ENCODE measurements at regions not wholly inside any gene's neighbourhood (a gene's known extent, or its start where the extent isn't known, plus 50 kb on each side); places are given as distances from the start of the nearest gene placed in this dataset.

DNA sequence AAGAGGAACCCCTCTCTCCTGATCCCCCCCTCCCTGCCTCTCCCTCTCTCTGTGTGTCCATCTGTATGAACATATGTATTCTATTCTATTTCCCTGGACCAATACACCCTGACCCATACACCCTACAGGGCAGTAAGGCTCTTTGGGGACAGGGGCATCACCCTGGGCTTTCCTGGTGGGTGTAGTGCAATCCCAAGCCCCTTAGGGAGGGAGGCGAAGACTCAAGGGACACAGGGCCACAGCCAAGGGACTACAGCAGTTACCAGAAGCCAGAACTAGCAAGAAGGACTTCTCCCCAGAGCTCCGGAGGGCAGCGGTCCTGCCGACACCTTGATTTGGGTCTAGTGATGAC lies 214.2 kb upstream of the RAB6C start:
- TF ChIP-seq, protein P1, sequence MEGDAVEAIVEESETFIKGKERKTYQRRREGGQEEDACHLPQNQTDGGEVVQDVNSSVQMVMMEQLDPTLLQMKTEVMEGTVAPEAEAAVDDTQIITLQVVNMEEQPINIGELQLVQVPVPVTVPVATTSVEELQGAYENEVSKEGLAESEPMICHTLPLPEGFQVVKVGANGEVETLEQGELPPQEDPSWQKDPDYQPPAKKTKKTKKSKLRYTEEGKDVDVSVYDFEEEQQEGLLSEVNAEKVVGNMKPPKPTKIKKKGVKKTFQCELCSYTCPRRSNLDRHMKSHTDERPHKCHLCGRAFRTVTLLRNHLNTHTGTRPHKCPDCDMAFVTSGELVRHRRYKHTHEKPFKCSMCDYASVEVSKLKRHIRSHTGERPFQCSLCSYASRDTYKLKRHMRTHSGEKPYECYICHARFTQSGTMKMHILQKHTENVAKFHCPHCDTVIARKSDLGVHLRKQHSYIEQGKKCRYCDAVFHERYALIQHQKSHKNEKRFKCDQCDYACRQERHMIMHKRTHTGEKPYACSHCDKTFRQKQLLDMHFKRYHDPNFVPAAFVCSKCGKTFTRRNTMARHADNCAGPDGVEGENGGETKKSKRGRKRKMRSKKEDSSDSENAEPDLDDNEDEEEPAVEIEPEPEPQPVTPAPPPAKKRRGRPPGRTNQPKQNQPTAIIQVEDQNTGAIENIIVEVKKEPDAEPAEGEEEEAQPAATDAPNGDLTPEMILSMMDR (IDR thresholded peaks at IDR 0.05; ENCODE audit: poor library complexity, severe bottlenecking), result no peak
- Histone ChIP-seq H3K9me3 (ENCODE audit: severe bottlenecking) (no peaks in the 10 kb centered on the region), H3K36me3 (ENCODE audit: low read depth) (no peaks in the 10 kb centered on the region), H3K27me3 (ENCODE audit: insufficient read depth, poor library complexity, severe bottlenecking) (no peaks in the 10 kb centered on the region), H3K4me3 (ENCODE audit: severe bottlenecking) (no peak overlapping the region), H3K27ac (ENCODE audit: poor library complexity, severe bottlenecking) (no peak overlapping the region), H3K4me1 (ENCODE audit: insufficient read depth, poor library complexity, severe bottlenecking) (no peaks in the 10 kb centered on the region)
- DNase-seq (ENCODE audit: low spot score), result no peak
- ATAC-seq (ENCODE audit: low read depth), result no peak

DNA sequence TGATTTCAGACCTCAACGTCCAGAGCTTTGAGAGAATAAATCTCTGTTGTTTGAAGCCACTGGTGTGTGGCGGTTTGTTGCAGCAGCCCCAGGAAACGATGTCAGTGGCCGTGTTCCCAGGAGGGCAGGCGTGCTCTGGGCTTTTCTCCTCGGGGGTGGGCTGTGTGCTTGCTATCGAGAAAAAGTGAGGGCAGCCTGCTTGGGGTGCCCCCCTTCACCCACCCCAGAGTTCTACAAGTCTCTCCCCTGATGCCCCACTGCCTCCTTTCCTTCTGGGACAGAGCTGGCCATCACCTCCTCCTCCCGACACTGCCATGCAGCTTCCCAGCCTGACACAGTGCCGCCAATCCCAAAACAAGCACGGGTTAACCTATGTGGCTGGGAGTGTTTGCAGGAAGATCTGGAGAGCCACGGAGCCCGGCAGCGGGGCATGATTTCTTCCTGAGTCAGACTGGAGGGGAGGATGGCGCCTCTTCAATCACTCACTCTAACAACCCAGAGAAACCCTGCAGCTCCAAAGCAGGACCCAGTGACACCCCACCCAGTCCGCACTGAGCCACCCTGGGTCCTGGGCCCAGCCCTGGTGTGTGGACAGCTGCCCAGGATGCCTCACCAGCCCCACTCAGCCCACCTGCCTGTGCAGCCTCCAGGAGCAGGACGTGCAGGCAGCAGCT lies 213.7 kb upstream of the RAB6C start:
- TF ChIP-seq, protein P1 (IDR thresholded peaks at IDR 0.05; ENCODE audit: poor library complexity, severe bottlenecking), result no peak
- H3K36me3 ChIP-seq (ENCODE audit: low read depth), result no peaks in the 10 kb centered on the region
- H3K27ac ChIP-seq (ENCODE audit: poor library complexity, severe bottlenecking), result no peak overlapping the region
- DNase-seq (ENCODE audit: low spot score), result no peak
- no peaks in the 10 kb centered on the region for H3K4me1 ChIP-seq (ENCODE audit: insufficient read depth, poor library complexity, severe bottlenecking)
- no peaks in the 10 kb centered on the region for H3K9me3 ChIP-seq (ENCODE audit: severe bottlenecking)
- no peak overlapping the region for H3K4me3 ChIP-seq (ENCODE audit: severe bottlenecking)
- no peaks in the 10 kb centered on the region for H3K27me3 ChIP-seq (ENCODE audit: insufficient read depth, poor library complexity, severe bottlenecking)
- no peak for ATAC-seq (ENCODE audit: low read depth)

DNA sequence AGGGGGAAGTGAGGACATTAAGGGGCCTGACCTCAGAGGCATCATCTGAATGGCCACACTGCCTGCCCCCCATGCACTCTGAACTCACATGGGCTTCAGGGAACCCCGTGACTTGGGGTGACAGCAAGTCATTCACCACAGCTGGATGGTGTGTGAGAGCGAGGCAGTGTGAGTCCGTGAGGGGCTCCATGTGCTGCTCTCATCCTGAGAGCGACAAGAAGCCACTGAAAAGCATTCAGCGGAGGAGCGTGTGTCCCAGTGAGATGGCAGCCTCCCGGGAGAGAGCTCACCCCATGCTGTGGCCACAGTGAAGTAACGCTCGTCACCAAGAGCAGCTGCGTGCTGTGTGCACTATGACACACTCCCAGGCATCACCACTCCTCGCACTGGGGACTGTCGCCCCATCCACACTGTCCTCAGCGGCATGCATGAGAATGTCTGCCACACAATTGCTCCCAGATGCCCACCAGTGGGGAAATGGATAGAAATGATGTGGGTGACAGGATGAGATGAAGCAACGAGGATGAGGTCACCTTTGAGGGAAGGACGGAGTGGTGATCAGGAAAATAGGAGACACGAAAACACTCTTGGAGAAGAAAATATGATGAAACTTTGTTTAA lies 213.0 kb upstream of the RAB6C start:
- Histone ChIP-seq H3K9me3 (ENCODE audit: severe bottlenecking) (no peaks in the 10 kb centered on the region), H3K4me1 (ENCODE audit: insufficient read depth, poor library complexity, severe bottlenecking) (no peaks in the 10 kb centered on the region), H3K27ac (ENCODE audit: poor library complexity, severe bottlenecking) (no peak overlapping the region), H3K27me3 (ENCODE audit: insufficient read depth, poor library complexity, severe bottlenecking) (no peaks in the 10 kb centered on the region), H3K36me3 (ENCODE audit: low read depth) (no peaks in the 10 kb centered on the region), H3K4me3 (ENCODE audit: severe bottlenecking) (no peak overlapping the region)
- TF ChIP-seq, protein P1 (IDR thresholded peaks at IDR 0.05; ENCODE audit: poor library complexity, severe bottlenecking), result no peak
- DNase-seq (ENCODE audit: low spot score) (no peak), ATAC-seq (ENCODE audit: low read depth) (no peak)

DNA sequence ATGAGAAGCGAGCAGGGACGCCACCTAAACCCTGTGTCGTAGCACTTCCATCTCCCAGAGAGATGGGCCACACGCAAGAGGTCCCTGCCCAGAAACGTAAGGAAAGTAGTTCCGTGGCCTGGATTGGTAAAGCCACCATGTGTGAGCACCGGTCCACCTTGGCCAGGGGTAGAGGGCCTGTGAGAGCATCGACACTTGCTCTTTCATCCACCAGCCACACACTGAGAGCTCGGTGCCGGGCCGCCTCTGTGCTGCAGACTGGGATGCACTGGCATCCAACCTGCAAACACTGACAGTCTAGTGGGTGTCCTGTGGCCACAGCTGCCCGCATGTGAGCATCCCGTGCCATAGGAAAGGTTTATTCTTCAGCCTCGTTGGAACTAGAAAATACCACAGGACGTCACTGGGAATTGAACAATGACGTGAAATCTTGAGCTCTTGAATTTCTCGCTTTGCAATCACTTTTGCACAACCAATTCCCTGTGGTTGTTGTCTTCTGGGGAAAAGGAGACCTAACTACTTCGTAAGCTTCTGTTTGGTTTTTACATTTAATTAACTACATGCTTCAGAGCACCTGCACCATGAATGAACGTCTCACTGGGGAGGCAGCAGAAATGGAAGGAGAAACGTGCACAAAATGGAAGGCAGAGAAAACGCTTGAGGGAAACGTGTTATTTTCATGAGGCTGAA lies 212.0 kb upstream of the RAB6C start:
- Histone ChIP-seq H3K4me1 (ENCODE audit: insufficient read depth, poor library complexity, severe bottlenecking) (no peaks in the 10 kb centered on the region), H3K4me3 (ENCODE audit: severe bottlenecking) (no peak overlapping the region), H3K9me3 (ENCODE audit: severe bottlenecking) (no peaks in the 10 kb centered on the region), H3K27me3 (ENCODE audit: insufficient read depth, poor library complexity, severe bottlenecking) (no peaks in the 10 kb centered on the region), H3K27ac (ENCODE audit: poor library complexity, severe bottlenecking) (no peak overlapping the region), H3K36me3 (ENCODE audit: low read depth) (no peaks in the 10 kb centered on the region)
- ATAC-seq (ENCODE audit: low read depth) (no peak), DNase-seq (ENCODE audit: low spot score) (no peak)
- TF ChIP-seq, protein P1 (IDR thresholded peaks at IDR 0.05; ENCODE audit: poor library complexity, severe bottlenecking), result no peak

DNA sequence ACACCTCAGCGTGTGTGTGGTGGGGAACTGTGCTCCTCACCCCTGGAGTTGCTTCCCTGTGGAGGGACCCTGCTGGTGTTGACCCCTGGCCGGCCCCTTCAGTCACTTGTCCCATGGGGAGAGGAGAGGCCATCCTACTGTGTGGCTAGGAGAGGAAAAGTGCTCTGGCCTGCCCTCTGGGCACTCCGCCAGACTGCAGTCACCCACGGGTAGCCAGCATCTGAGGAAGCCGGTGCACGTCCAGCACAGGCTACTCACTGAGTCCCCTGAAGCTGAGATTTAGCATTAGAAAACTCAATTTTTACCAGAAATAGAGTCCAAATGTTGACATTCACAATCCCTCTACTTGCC lies 211.5 kb upstream of the RAB6C start:
- Histone ChIP-seq H3K4me3 (ENCODE audit: severe bottlenecking) (no peak overlapping the region), H3K27me3 (ENCODE audit: insufficient read depth, poor library complexity, severe bottlenecking) (no peaks in the 10 kb centered on the region), H3K36me3 (ENCODE audit: low read depth) (no peaks in the 10 kb centered on the region), H3K27ac (ENCODE audit: poor library complexity, severe bottlenecking) (no peak overlapping the region), H3K4me1 (ENCODE audit: insufficient read depth, poor library complexity, severe bottlenecking) (no peaks in the 10 kb centered on the region), H3K9me3 (ENCODE audit: severe bottlenecking) (no peaks in the 10 kb centered on the region)
- DNase-seq (ENCODE audit: low spot score) (no peak), ATAC-seq (ENCODE audit: low read depth) (no peak)
- TF ChIP-seq, protein P1 (IDR thresholded peaks at IDR 0.05; ENCODE audit: poor library complexity, severe bottlenecking), result no peak
